Left ventricle myocardium superior (tissue), 1 donor: ENCODE measurements at regions not wholly inside any gene's neighbourhood (a gene's known extent, or its start where the extent isn't known, plus 50 kb on each side); places are given as distances from the start of the nearest gene placed in this dataset.
"Not testable (repeated sequence)": the region's sequence is repeated elsewhere in the genome, so short reads cannot be mapped to it uniquely, and the experiment has no call there.

ENCODE experiments used
- ATAC-seq: fragments of 200-7000 bp; cut with Tn5 transposase; one replicate; pipeline ENCODE4 v1.9.1; 2020; ENCODE audit warnings: mild to moderate bottlenecking, moderate library complexity
- DNase-seq: peaks from one replicate; pipeline ENCODE4 v3.0.0-alpha.2; 2020
- intact Hi-C: fragments of 100-400 bp; cut with micrococcal nuclease; formaldehyde crosslinking; loops from one replicate; pipeline ENCODE4 v1.11.0; 2022
- donor health status: DM: no; HTN: yes; CAD: no; lungs with severe emphysema.

GRCh38 chr9:18058564-18059442 lies 415.1 kb upstream of the ADAMTSL1 start:
- intact Hi-C loops: no loop called here
- no peak for DNase-seq
- no peak for ATAC-seq

DNA sequence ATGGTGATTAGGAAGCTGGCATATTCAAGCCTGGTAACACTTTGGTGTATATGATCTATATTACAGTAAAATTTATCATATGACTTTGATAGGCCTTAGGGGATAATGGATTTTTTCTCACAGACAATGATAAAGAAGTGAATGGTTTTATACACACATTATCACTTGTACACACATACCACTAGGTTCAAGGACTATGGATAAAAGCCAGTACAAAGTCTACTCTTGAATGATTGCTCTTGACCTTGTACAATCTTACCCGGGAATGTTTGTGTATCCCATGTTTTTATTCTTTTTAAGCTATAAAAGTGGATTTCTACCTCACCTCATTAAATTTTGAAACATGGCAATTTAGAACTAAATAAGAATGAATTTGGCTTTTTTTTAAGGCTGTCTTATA lies 414.5 kb upstream of the ADAMTSL1 start:
- intact Hi-C loops: no loop called here
- ATAC-seq (no peak), DNase-seq (no peak)

DNA sequence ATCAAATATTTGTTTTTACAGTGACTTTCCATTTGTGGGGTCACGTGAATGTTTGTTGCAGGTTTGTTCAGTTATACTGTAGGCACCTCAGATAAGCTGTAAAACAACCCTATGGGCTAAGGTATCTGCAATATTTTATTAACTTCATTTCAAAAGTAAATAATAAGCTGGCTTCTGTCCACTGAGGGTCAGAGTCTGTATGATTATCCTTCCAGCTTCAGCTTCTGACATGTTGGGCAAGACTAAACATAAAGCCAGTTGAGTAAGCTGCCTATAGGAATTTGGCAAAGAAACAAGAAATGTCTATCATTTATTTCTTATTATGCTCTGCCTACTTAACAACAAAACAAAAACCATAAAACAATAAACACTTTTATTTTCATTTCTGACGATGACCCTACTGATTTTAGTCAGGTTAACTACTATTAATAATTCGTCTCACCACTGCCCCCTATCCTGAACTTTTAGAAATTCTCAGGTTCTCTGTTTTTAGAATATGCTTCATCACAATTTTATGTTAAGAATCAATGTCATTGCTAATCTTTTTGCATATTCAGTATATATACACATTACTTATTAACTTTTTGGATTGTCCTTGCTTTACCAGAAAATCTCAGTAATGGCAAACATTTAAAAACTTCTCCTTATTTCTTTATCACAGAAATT lies 413.6 kb upstream of the ADAMTSL1 start:
- ATAC-seq (no peak), DNase-seq (no peak)
- intact Hi-C loops: no loop called here

DNA sequence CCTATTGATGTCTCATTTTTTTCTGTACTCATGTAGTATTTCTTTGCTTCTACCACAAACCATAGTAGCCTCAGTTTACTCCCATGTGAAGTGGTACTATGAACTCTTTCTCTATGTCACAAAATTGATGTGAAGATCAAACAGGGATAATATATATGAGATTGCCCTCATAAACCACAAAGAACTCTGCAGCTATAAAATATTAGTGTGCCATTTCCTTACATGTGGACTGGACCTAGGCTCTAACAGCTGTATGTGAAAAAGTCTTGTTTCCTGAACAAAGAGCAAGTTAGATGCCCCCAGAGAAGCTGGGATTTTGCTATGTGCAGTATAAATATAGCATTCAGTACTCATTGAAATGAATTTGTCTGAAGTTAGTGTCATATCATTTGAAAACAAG lies 412.6 kb upstream of the ADAMTSL1 start:
- intact Hi-C loops: no loop called here
- ATAC-seq (no peak), DNase-seq (no peak)

- intact Hi-C loops: no loop called here
- DNase-seq (no peak), ATAC-seq (no peak)
Observed at GRCh38 chr9:18061856-18062255, 412.1 kb upstream of the ADAMTSL1 start.

DNA sequence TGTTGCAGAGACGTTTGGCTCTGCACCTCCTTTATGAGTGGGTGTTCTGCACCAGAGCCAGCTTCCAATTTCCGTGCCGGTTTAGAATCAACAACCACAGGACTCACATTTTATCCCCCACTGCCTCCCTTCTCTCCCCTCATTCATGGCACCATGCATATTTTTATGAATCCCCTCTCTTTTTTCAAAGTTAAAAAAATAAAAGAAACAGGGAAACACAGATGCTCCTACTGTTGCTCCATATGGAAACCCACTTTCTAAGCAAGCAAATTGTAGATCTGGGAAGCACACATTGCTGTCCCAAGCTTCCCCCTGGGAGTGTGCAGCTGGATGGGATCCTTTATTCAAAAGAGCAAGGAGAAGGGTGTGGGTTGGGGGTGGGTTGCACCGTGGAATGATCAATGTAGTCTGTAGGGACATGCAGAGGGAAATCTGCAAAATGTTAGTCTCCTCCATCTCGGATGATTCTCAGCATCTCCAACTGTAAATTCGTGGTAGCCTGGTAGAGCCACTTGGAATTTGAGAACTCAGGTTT lies 410.0 kb upstream of the ADAMTSL1 start:
- no peak for DNase-seq
- ATAC-seq: no peak
- intact Hi-C loops: no loop called here

- ATAC-seq, DNase-seq, intact Hi-C loops: not testable (repeated sequence)
Observed at GRCh38 chr9:18066608-18067007, 407.3 kb upstream of the ADAMTSL1 start.

DNA sequence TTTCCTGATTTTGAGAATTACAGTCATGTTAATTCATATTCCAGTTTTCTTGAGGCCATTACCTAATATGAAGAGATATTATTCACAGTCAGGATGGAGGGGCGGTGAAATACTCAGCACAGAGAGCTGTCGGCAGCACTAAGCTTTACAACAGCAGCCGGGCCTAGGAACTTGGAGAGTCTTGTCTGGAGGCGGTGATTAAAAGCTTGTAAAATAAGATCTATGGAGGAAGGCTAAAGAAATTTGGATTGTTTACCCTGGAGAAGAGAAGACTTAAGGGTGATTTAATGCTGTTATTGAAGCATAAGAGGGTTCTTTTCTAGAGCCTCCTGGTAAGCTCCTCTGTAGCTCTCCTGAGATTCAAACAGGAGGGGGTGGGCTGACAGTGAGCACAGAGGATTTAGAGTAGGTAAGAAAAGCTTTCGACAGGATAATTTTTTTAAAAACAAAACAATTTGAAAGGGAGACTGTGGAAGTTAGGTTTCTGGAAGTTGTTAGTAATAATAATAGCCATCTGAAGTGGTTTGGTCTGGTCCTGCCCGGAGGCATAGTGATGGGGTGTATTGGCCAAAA lies 406.3 kb upstream of the ADAMTSL1 start:
- DNase-seq (no peak), ATAC-seq (no peak)
- intact Hi-C loops: no loop called here

DNA sequence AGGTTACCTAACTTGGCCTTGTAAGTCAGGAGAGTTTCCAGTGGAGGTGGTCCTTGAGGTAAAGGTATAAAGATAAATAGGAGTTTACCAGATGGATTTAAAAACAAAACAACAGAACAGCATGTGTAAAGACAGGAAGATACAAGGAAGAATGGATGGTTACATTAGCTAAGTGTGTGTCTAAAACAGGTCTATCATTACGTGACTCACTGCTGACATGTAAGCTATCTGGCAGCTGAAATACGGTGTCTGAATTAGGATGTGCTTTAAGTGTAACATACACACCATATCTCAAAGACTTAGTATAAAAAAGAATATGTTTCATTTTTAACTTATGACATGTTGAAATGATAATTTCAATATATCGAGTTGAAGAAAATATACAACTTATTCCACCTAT lies 405.1 kb upstream of the ADAMTSL1 start:
- intact Hi-C loops: no loop called here
- DNase-seq (no peak), ATAC-seq (no peak)

- intact Hi-C loops: no loop called here
- peak; percentile 95 for ATAC-seq
Observed at GRCh38 chr9:18071651-18072060, 402.3 kb upstream of the ADAMTSL1 start.

GRCh38 chr9:18073002-18073401 lies 401.0 kb upstream of the ADAMTSL1 start:
- ATAC-seq: no peak
- intact Hi-C loops: no loop called here
- DNase-seq: no peak

More at GRCh38 chr9:18071651-18072060, 402.3 kb upstream of the ADAMTSL1 start:
- DNase-seq: no peak

DNA sequence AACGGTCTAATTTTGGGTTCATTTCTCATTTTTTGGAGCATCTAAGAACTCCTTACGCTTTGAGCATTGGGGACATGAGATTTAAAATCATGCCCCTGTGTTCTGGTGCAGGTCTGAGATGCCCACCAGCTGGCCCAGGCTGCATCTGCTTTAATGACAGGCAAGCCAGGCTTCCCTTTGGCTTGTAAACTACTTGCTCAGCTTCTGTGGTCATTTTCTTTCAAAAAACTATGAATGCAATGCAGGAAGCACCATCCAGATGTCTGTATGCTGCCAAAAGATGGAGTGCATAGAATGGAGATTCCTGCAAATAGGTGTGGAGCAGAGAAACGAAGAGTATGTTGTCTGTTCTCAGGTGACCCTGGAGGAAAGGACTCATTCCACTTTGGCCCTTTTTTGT lies 399.9 kb upstream of the ADAMTSL1 start:
- intact Hi-C loops: no loop called here
- DNase-seq: no peak
- ATAC-seq: no peak

GRCh38 chr9:18075253-18075952 lies 398.6 kb upstream of the ADAMTSL1 start:
- intact Hi-C loops: no loop called here
- ATAC-seq (no peak), DNase-seq (no peak)

DNA sequence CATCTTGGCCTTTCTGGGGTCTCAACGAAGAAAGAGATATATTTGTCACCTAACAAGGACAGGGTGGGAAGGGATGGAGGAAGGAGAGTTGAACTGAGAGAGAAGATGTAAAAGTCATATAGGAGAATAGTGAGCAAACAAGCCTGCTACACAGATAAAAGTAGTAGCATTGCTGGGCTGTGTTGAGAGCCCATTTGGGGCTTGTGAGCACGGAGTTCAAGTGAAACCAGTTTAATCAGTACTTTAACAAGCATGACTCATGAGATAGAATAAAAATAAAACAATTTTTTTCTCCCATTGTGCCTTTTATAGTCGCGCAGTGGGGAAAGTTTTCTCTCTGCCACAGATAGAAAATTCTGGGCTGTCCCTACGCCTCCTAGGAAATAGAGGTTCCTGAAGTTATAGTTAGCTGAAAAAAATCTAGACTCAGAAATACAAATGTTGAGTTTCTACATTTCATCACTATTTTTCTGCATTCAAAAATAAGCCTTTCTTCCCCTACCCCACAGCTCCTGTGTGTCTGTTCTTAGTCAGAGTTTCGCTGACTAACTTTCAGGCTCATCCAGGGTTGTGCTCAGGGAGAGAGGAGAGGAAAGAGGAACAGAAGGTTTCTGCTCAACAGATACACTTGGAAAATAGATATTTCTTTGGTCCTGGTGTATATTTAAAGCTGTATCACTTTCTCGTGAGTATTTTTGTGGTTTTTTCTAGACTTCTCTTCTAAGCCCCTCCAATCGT lies 395.8 kb upstream of the ADAMTSL1 start:
- ATAC-seq: no peak
- intact Hi-C loops: no loop called here
- DNase-seq: no peak

- no peak for DNase-seq
- ATAC-seq: no peak
- intact Hi-C loops: no loop called here
Observed at GRCh38 chr9:18092138-18092537, 381.8 kb upstream of the ADAMTSL1 start.

GRCh38 chr9:18106006-18106560 lies 367.9 kb upstream of the ADAMTSL1 start:
- ATAC-seq (no peak), DNase-seq (no peak)
- intact Hi-C loops: no loop called here

DNA sequence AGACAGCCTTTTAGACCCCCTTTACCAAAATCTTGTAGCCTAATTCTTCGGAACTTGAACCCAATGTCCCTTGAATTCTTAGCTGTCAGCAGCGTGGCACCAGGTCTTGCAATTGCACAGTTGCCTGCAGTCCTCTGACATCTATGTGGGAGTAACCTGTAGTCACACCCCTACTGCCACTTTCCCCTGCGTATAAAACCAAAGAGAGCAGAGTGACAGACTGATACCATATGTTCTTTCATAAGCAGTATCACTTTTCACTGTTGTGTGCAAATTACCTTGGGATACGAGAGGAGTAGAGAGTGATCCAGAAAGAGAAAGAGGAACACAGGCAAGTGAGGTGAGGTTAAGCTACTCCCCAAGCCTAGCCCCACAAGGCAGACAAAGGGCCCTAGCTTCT lies 364.3 kb upstream of the ADAMTSL1 start:
- intact Hi-C loops: no loop called here
- DNase-seq: no peak

GRCh38 chr9:18111146-18111545 lies 362.8 kb upstream of the ADAMTSL1 start:
- ATAC-seq: no peak

More for the DNA sequence above, 364.3 kb upstream of the ADAMTSL1 start:
- ATAC-seq: no peak

More at GRCh38 chr9:18111146-18111545, 362.8 kb upstream of the ADAMTSL1 start:
- DNase-seq: no peak
- intact Hi-C loops: no loop called here
